GM18907 (cell line): ENCODE measurements at regions not wholly inside any gene's neighbourhood (a gene's known extent, or its start where the extent isn't known, plus 50 kb on each side); places are given as distances from the start of the nearest gene placed in this dataset.

ENCODE experiments used
- ATAC-seq: cut with Tn5 transposase; IDR thresholded peaks from one replicate; pipeline ENCODE4 v1.9.1; 2021; ENCODE audit warnings: mild to moderate bottlenecking, moderate library complexity; ENCODE audit not compliant: unreplicated experiment

DNA sequence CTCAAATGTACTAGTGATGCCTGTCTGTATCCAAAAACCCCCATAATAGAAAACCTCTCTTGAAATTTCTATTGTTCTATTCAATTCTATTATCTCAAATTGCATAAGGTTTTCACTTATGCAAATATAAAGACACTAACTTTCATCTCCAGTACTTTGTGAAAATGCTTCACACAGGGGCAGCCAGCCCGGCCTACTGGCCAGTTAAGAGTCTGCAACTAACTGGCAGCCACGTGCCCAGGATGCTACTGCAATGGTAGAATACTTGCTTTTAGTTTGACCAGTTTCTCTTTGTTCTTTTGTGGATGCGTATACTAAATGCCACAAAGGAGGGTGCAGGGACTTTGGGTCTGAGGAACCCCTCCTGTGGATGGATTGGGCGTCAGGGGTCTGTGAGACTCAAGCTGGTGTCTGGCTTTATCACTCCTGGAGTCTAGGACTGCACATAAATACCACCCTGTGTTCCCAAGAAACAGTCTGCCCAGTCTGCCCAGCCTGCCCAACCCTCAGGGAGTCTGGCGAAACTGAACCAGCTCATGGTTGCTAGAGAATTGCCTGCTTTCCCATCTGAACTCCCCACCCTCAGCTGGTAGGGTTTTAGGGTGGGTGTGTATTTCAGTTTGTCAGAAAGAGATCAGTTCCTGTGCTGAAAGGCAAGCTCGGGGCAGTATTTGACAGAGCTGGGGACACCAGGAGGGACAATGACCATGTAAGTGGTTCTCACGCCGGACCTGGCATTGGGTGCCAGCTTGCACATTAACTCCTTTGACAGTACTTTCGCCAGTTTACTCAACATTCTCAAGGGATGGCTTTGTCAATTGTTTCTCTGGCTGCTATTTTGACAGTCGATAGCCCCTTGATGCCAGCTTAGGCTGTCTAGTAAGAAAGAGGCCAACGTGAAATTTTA is 558.2 kb upstream of the JAG1 start:
- no peak for ATAC-seq

DNA sequence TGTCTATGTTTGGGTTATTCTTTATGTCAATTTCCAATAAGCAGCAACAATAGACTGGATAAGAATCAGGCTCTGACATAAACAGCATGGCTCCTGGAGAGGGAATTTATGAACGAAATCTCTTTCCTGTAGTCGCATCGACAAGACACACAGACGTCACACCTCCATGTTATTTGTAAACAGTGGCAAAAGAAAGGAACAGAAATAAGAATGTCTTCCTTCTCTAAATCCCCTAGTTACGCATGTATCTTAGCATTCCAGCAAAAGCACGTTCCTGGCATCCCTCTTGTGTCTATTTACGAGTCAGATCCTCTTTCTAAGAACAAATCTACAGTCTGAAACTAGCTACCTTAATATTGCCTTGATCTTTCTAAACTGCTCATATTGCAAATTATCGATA is 559.1 kb upstream of the JAG1 start:
- ATAC-seq = no peak

DNA sequence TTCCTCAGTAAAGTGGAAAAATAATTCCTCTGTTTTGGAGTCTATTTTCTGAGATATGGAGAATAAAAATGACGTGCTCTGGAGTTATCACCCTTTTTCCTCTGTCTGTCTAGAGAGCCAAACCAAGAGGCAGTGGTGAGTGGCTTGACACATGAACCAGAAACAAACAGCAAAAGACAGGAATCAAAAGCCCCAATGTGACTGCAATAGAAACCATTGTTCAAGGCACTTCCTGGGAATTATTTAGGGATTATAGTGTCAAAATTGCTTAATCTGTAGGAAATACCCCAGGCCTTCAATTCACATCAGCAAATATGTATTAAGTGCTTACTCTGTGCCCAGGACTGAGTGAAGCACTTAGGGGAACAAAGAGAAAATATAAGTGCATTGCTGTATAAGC is 560.4 kb upstream of the JAG1 start:
- ATAC-seq = no peak

DNA sequence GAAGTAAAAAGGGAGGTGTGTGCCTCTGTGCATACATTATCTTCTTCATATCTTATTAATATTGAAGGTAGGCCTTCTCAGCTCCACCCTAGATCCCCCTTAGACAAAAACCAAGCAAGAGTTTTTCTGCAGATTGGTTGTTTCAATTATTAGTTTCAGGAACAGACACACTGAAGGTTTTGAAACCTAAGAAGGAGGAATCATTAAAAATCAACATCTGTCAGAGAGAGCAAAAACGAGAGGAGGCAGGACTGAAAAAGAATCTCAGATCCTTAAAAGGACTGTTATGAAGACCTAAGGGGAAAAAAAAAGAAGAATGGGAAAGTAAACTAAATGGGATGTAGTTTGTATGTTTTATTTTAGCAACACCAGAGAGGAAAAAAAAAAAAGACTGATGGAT is 560.8 kb upstream of the JAG1 start:
- no peak for ATAC-seq

DNA sequence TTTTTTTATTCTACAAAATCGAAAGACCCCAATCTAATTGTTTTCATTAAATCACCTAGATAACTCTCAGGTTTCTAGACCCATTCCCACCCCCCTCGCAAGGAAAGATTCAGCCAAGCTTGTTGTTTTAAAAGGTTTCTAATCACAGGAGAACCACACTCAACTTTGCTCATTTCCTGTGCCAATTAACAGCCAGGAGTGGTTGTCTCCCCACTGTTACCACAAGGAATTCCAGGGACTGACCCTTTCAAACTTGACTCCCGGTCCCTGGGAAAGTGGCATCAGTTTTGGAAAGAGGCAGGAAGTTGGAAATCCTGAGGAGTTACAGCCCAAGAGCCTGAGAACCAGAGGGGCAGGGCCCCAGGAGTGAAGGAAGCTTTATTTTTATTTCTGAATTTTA is 561.3 kb upstream of the JAG1 start:
- no peak for ATAC-seq

DNA sequence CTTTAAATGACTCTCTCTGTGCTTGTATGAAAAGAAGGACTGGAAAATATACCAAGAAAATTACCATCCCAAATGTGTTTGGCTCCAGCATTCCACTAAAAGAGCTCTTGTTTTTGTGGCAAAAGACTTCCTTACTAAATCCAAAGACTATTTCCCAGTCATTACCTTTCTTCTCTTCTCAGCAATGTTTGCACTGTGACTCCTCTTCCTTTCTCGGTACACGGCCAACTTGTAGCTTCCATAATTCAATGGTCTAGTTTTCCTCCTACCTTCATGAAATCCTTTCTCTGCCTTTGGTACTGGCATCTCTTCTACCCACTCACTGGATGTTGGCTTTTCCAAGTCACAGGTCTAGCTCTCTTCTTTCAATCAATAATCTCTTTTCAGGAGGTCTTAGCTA is 568.5 kb upstream of the JAG1 start:
- ATAC-seq = no peak

DNA sequence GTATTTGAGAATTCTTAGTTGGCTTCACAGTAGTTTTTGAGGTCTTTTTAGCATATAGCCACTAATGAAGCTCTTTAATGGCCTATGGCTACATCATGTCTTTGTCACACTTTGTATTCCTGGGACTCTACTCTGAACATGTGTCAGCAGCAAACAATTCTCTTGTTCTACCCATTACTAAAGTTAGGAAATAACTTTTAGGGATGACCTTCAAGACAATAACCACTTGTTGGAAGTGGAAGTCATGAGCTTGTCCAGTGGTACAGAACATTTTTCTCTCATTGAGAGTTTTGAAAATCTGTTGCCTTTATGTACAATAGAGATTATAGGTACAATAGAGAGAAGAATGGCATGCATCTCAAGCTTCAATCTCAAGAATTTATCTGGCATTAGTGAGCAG is 571.6 kb upstream of the JAG1 start:
- ATAC-seq = no peak

DNA sequence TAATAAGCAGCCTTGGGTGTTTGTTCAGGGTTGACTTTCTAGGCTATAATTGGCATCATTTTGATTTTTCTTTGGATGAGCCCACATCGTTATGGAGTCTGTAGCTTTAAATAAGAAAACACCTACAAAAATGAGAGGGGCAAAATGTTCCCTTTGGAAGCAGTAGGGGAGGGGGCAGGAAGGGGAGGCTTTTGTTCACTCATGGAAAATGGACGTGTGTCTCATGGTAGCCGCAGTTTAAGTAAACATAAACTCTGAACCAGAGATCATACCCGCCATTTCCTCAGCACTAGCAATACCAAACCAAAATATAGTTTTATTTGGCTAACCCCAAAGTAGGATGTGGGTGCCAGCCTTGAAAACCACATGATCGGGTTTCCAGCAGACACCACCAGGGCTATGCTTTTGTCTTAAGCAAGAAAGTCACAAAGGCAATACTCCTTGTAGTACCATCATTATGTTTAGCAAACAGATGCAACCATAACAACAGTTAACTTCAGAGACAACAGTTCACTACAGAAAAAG is 572.5 kb upstream of the JAG1 start:
- no peak for ATAC-seq

DNA sequence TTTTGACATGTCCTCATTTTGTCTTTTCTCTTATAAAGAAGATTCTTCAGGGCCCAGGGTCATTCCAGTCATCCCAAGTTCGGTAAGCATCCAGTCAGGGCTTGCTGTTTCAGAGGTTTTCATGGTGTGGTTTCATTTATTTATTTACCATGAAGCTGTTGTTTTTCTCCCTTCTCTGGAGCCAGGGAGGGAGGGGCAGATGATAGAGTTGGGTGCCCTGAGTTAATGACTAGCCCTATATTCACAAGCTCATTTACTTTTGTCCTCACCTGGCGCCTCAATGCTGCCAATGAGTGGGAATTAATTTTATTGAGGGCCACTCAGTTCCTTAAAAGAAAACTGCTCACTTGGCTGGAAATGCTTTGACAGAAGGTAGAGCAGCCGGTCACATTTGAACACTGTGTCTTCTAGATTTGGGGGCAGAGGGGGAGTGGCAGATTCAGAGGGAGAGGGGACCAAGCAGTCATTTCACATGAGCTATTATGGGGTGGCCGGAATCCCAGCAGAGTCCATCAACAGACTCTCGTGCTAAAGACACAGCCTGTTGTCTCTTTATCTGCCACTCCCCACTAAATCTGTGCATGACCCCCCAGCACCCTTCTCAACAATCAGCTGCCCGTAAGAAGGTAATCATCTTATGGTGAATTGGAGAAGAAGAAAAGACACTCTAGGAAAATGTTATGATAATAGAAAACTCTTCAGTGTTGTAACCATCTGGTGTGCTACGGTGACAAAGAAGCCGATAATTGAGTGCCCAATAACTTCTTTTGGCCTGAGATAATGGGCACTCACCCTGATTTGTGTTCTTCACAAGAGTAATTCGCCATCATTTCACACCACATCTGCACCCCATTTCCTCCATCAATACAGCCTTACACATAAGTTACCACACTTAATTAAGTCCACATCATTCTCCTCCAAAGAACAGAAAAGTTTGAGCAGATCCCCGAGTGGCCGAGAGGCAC is 573.5 kb upstream of the JAG1 start:
- no peak for ATAC-seq

DNA sequence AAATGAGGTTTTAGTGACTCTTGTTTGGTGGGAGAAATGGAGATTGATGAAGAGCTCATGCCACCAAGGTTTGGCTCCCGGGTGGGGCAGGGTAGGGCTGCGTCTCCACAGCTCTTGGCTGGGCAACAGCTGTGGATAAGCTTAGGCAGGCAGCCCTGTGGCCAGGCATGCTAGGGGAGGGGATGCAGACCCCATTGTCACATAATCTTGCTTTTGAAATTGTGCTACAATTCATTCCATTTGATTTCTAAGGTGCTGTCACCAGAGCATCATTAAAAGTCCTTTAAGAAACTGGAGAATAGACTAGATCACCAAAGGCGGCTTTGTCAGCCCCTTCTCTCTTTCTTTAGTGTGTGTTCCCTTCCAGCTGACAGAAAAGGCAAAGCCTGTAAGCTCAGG is 574.2 kb upstream of the JAG1 start:
- no peak for ATAC-seq

DNA sequence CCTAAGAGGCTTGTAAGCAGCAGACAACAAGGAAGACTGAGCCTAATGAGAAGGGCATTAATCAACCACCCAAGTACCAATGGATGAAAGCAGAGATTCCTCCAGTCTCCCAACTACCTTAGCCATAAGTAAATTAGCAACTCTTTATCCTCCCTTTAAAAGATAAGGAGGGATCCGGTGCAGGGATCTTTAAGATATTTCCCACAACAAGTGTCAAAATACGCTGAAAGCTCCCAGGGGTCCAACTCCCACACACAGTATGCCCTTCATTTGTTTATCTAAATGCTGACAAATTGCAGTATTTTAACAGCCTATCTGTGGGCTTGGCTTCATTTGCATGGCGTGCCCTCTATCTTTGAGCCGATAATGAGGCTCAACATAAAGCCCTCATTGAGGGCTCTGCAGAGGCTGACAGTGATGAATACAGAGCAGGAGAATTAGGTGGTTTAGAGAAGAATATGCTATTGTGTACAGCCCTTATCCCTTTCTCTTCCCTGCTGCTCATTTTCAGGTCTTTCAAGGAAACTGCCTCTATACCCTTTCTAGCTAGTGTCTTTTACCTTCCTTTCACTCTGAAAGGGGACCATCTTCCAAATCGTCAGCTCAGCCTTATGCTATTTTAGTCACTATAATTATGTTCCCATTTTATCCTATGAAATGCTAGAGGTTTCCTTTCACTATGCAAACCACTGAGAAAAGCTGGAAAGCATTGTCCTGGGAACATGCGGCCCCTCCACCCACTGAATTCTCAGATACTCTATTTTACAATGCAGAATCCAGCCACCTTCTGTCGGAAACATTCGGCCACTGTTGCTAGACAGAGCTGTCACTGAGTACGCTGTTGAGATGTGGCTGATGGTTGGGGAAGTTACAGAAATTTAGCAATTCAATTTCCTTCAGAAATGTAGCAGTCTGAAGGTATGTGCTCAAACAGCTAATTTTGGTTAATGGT is 575.2 kb upstream of the JAG1 start:
- ATAC-seq = no peak

DNA sequence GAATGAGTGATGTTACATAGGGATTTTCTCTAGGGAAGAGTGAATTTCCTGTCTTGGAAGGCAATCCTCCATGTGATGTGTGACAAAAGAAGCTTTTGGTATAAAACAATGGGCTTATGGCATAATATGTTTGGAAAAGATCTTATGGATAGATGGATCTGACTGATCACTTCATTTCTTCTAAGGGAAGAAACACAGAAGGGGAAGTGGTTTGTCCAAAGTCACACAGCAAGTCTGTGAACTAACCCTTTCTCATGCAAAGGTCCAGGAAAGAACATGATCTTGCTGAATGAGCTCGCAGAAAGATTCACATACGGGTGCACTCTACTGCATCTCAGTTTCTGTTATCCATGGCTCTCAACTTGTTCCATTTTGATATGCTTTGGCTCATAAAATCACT is 575.9 kb upstream of the JAG1 start:
- no peak for ATAC-seq

DNA sequence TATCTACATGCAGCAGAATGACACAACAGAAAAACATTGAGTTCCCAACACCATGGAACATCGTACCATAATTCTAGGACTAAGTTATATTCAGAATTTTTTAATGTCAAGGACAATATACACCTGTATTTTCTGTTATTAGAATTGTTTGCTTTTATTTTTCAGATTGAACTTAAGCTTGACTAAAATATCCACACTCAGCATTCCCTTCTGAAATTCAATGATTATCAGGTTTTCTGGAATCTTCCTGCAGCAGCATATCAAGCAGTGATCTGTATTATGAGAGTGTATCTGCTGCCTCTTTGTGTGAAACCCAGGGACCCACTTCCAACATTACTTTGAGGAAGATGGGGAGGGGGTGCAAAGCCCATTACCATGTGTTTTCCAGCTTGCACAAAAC is 578.6 kb upstream of the JAG1 start:
- ATAC-seq = no peak

DNA sequence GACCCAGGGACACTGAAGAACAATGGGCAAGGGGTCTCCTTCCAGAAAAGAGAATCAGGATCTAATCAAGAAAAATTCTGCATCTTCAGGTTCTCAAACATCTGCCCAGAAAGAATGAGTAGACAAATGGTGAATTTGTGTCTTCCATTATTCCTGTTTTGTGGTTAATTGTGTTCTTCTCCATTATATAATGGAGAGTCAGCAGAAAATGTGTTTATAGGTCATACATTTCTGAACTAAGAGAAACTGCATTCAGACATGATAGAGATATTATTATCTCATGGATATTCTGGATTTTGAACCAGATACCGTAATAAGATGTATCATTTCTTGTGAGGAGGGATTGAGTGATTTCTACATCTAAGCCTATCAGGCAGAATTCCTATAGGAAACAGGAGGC is 581.7 kb upstream of the JAG1 start:
- no peak for ATAC-seq

DNA sequence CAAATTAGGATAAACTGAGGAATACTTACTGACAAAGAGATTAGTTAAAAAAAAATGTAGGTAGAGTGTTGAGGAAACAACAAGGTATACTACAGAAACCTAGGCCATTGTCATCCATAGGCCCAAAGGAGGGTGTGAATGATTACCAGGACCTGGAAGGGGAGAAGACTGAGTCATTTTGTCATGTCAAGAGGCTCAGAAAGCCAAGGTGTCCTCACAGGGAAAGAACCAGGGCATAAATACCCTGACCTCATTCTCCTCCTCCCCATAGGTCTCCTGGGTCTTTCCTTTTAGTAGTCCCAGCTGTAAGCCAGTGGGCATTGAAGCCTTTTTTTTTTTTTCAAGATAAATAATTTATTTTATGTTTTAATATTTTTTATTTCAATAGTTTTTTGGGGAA is 582.1 kb upstream of the JAG1 start:
- peak; percentile 51 for ATAC-seq

DNA sequence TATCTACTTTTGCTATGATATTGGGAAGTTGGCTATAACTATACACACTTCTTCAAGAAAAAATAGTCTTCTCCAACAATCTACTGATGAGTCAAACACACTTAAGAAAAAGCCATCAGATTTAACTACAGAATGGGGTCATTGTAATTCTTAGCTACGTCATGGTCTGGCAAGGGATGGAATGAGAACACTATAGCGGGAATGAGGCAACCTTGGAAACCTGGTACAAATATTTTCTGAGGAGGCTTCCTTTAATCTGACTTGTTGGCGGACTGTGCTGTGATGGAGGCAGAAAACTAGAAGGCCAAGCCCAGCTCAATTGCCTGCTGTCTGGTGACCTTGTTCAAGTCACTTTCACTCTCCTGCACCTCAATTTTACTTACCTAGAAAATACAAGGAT is 586.8 kb upstream of the JAG1 start:
- no peak for ATAC-seq

DNA sequence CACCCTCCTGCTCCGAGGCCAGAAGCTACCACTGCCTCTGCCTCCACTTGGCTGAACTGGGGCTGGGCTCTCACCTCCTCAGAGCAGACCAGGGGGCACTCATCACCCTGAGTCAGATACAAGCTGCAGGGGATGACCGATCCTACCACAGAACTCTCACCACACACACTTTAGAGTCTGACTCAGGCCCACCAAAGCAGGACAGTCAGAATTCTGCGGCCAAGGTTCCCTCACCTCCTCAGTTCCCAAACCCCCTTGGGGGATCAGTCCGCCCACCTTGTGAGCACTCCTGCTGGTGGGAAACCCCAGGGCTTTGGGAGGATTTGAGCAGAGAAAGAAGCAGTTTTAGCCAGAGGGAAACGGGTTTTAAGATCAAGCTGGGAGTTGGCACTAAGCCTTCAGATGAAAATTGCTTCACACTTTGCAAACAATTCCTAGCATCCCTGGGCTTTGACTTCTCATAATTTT is 587.8 kb upstream of the JAG1 start:
- peak; percentile 77 for ATAC-seq

DNA sequence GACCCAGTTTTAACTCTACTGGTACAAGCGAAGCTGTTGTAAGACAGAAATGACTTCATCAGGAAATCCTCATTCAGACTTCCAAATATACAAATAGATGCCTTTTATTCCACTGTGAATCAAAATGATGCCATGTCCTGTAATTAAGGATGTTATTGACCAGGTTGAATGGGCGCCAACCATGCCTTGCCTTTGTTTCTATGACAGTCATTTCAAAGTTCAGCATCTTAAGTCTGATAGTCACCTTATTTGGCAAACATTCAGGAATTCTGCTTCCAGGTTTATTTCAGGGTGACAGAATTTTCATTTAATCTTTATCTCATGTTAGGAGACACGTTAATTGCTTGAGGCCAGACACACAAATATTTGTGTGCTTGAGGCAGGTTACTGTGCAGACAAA is 592.8 kb upstream of the JAG1 start:
- no peak for ATAC-seq

DNA sequence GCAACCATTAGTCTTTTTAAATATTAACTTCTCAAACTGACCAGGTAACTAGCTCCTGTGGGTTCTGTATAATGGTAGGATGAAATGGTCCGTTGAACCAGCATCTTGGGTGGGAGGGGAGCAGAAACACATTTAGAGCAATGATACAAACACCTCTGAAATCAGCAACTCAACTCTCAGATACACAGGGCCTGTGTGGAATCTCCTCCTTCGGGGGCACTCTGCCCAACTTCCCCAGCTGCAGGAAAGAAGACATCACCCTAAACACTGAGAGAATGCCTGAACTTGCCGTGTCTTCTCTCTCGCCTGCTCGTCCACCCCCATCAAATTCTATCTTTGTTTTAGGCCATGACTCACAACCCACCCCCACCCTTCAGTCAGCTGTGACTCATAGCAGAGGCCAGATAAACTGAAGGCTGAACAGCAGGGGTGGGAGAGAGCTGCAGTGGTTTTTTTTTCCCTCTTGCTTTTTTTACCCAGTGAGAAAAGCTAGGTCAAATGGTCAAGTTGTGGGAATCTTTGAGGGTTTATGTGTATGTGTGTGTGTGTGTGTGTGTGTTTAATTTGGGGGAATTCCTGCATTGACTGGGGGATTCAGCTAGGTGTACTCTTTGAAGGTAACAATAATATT is 593.4 kb upstream of the JAG1 start:
- peak; percentile 76 for ATAC-seq

DNA sequence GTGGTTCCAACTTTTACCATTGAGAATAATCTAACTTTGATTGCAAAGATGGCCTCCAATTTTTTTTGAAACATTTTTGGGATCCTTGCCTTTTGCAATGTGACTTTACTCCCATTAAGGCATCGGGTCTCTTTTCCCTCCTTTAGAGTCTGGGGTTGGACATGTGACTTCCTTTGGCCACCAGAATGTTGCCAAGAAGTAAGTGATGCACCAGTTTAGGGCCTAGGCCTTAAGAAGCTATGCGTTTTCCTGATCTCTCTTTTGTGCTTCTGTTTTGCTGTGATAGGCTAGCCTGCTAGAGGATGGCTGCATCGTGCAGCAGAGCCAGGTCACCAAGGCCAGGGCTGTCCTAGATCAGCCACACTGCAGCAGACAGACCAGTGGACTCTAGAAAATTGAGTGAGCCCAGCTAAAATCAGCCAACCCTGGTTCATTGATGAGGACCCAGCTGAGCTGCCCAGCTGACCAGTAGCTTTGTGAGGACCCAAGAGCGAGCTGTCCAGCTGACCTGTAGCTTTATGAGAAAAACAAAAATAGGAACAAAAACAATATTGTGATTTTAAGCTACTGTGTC is 594.0 kb upstream of the JAG1 start:
- no peak for ATAC-seq
